CD4-positive, alpha-beta T cell (primary cell): ENCODE measurements at regions not wholly inside any gene's neighbourhood (a gene's known extent, or its start where the extent isn't known, plus 50 kb on each side); places are given as distances from the start of the nearest gene placed in this dataset.

Source experiments
- ATAC-seq: fragments of 200-7000 bp; cut with Tn5 transposase; one replicate; pipeline ENCODE4 v1.10.0; 2022; ENCODE audit warnings: mild to moderate bottlenecking; ENCODE audit not compliant: poor library complexity
- CTCF ChIA-PET: fragments of 350-600 bp; sonication (Branson Sonifier 250); formaldehyde crosslinking; loops from one replicate; lab custom pipeline; 2021; ENCODE audit warnings: antibody characterized with exemption, inconsistent platforms; lab: Charles Lee
- POLR2A ChIA-PET: fragments of 350-600 bp; sonication (Branson Sonifier 250); formaldehyde crosslinking; loops from one replicate; lab custom pipeline; 2021; ENCODE audit warnings: antibody characterized with exemption, inconsistent platforms; lab: Charles Lee
- DNase-seq, 14 experiments: peaks; one replicate each; pipeline ENCODE4 v3.0.0-alpha.2; 2013 to 2020; ENCODE audit warnings: mixed read lengths in 2 of 14
- H3K27ac ChIP-seq, 2 donors: one replicate each; pipeline versions ENCODE4 v1.5.1 to v1.7.0; 2013; ENCODE audit warnings: low read length in 2 of 2, low read depth in 1 of 2, mild to moderate bottlenecking in 1 of 2
- H3K27me3 ChIP-seq, 2 experiments: 1 replicate in 1 of 2; 2 replicates in 1 of 2; pipeline versions ENCODE4 v1.6.1 to v1.7.0; 2013; ENCODE audit warnings: low read length in 2 of 2, control low read depth in 1 of 2, mild to moderate bottlenecking in 1 of 2, moderate library complexity in 1 of 2; ENCODE audit not compliant: insufficient read depth in 2 of 2, control insufficient read depth in 1 of 2
- H3K36me3 ChIP-seq: one replicate; pipeline ENCODE4 v1.6.1; 2013; ENCODE audit warnings: low read length, control low read depth; ENCODE audit not compliant: insufficient read depth
- H3K4me1 ChIP-seq: one replicate; pipeline ENCODE4 v1.6.1; 2013; ENCODE audit warnings: low read length, control low read depth; ENCODE audit not compliant: insufficient read depth
- H3K4me3 ChIP-seq: one replicate; pipeline ENCODE4 v1.5.1; 2013; ENCODE audit warnings: mild to moderate bottlenecking, low read length, moderate library complexity
- H3K9me3 ChIP-seq, 2 experiments: 1 replicate in 1 of 2; 2 replicates in 1 of 2; pipeline versions ENCODE4 v1.6.1 to v1.7.0; 2013; ENCODE audit warnings: low read length in 2 of 2, mild to moderate bottlenecking in 2 of 2, control low read depth in 1 of 2, moderate library complexity in 1 of 2; ENCODE audit not compliant: control insufficient read depth in 1 of 2, insufficient read depth in 1 of 2
- H3K27ac Mint-ChIP-seq: one replicate; pipeline ENCODE4 v1.8.0; 2020; ENCODE audit warnings: mixed read lengths
- H3K27me3 Mint-ChIP-seq: one replicate; pipeline ENCODE4 v1.8.0; 2021; ENCODE audit warnings: mixed read lengths
- H3K36me3 Mint-ChIP-seq: one replicate; pipeline ENCODE4 v1.8.0; 2021; ENCODE audit warnings: low read depth, mixed read lengths
- H3K4me1 Mint-ChIP-seq: one replicate; pipeline ENCODE4 v1.8.0; 2021; ENCODE audit warnings: low read depth, mixed read lengths
- H3K4me3 Mint-ChIP-seq: one replicate; pipeline ENCODE4 v1.8.0; 2020; ENCODE audit warnings: mild to moderate bottlenecking, mixed read lengths
- H3K9me3 Mint-ChIP-seq: one replicate; pipeline ENCODE4 v1.8.0; 2020; ENCODE audit warnings: mixed read lengths
- CTCF ChIP-seq: fragments of 200-600 bp; IDR thresholded peaks from one replicate; pipeline ENCODE4 v1.8.0; 2022; ENCODE audit warnings: antibody characterized with exemption, mild to moderate bottlenecking
- intact Hi-C, 2 experiments: fragments of 100-400 bp; cut with DNase I in 1 of 2; cut with micrococcal nuclease in 1 of 2; formaldehyde crosslinking; loops; one replicate each; pipeline versions ENCODE4 v1.15.1 to v1.9.0; 2023 to 2025; cut with DNase I, micrococcal nuclease

- POLR2A ChIA-PET = no interaction called here
- CTCF ChIA-PET = no interaction called here
- H3K4me3 Mint-ChIP-seq = no peak overlapping the region
Observed at GRCh38 chr3:182121401-182121800, 409.7 kb downstream of the SOX2 start.

GRCh38 chr3:182122779-182123178 lies 411.1 kb downstream of the SOX2 start:
- POLR2A ChIA-PET = no interaction called here
- H3K9me3 Mint-ChIP-seq = peaks cover 3% of the 10 kb centered on the region
- no peaks in the 10 kb centered on the region for H3K4me1 ChIP-seq

More at GRCh38 chr3:182121401-182121800, 409.7 kb downstream of the SOX2 start:
- H3K36me3 Mint-ChIP-seq = no peaks in the 10 kb centered on the region
- no peaks in the 10 kb centered on the region for H3K9me3 Mint-ChIP-seq
- H3K27ac Mint-ChIP-seq = no peak overlapping the region
- Histone ChIP-seq H3K9me3 (no peaks in the 10 kb centered on the region), H3K27ac (no peak overlapping the region), H3K4me3 (no peak overlapping the region), H3K4me1 (no peaks in the 10 kb centered on the region), H3K36me3 (no peaks in the 10 kb centered on the region), H3K27me3 (no peaks in the 10 kb centered on the region)
- no peak for ATAC-seq
- DNase-seq = no peak
- intact Hi-C loops = no loop called here
- H3K4me1 Mint-ChIP-seq = no peaks in the 10 kb centered on the region
- no peak for TF ChIP-seq CTCF
- H3K27me3 Mint-ChIP-seq = no peaks in the 10 kb centered on the region

DNA sequence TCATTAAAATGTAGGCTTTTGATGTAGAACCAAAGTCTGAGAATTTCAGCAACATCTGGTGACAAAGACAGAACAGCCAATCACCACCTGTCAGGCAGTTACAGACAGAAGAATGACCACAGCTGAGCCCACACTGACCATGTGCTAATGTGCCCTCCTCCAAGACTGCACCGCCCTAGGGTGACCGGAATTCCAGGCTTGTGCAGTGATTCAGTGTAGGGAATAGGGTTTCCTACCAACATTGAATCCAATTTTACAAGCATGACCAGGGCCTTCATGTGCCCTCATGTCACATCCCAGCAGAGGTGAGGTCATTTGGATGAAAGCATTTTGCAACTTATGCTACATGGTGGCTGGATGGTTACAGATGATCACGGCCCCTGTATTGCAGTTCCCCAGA lies 412.5 kb downstream of the SOX2 start:
- H3K27ac Mint-ChIP-seq = no peak overlapping the region
- DNase-seq (no peak), ATAC-seq (no peak)
- Histone ChIP-seq H3K4me3 (no peak overlapping the region), H3K36me3 (no peaks in the 10 kb centered on the region), H3K9me3 (peaks cover 0 to 3% of the 10 kb centered on the region in 2 experiments), H3K27me3 (no peaks in the 10 kb centered on the region), H3K4me1 (no peaks in the 10 kb centered on the region), H3K27ac (no peak overlapping the region)
- CTCF ChIA-PET = no interaction called here
- POLR2A ChIA-PET = no interaction called here
- TF ChIP-seq CTCF = no peak
- intact Hi-C loops = no loop called here
- H3K9me3 Mint-ChIP-seq = peaks cover 3% of the 10 kb centered on the region
- H3K4me3 Mint-ChIP-seq = no peak overlapping the region
- H3K36me3 Mint-ChIP-seq = no peaks in the 10 kb centered on the region
- H3K4me1 Mint-ChIP-seq = no peaks in the 10 kb centered on the region
- H3K27me3 Mint-ChIP-seq = no peaks in the 10 kb centered on the region

More at GRCh38 chr3:182122779-182123178, 411.1 kb downstream of the SOX2 start:
- H3K4me1 Mint-ChIP-seq = no peaks in the 10 kb centered on the region
- Histone ChIP-seq H3K27me3 (no peaks in the 10 kb centered on the region), H3K4me3 (no peak overlapping the region), H3K36me3 (no peaks in the 10 kb centered on the region), H3K9me3 (no peaks in the 10 kb centered on the region), H3K27ac (no peak overlapping the region)
- TF ChIP-seq CTCF = no peak
- H3K4me3 Mint-ChIP-seq = no peak overlapping the region
- DNase-seq (no peak), ATAC-seq (no peak)
- no peak overlapping the region for H3K27ac Mint-ChIP-seq
- no peaks in the 10 kb centered on the region for H3K27me3 Mint-ChIP-seq
- no peaks in the 10 kb centered on the region for H3K36me3 Mint-ChIP-seq
- intact Hi-C loops = no loop called here
- CTCF ChIA-PET = no interaction called here
